ENCODE measurements at regions not wholly inside any gene's neighbourhood (a gene's known extent, or its start where the extent isn't known, plus 50 kb on each side); places are given as distances from the start of the nearest gene placed in this dataset.

DNA sequence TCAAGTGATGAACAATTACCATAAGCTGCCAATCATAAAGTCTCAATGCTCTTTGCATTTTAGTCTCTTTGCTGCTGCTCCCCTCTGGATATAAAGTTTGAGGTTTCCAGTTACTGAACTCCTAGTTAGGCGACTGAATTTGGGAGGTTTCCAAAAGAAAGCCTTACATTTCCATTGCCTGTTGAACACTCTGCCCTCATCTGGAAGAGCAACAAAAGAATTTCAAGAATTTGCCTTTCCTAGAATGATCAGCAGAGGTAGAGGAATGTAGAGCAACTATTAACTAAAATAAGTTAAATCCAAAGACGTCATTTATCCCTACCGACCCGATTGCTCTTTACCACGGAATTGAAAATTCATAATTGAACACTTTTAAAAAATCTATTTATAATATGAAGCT is 53.4 kb upstream of the PRICKLE2 start:
- TF ChIP-seq, protein P1, sequence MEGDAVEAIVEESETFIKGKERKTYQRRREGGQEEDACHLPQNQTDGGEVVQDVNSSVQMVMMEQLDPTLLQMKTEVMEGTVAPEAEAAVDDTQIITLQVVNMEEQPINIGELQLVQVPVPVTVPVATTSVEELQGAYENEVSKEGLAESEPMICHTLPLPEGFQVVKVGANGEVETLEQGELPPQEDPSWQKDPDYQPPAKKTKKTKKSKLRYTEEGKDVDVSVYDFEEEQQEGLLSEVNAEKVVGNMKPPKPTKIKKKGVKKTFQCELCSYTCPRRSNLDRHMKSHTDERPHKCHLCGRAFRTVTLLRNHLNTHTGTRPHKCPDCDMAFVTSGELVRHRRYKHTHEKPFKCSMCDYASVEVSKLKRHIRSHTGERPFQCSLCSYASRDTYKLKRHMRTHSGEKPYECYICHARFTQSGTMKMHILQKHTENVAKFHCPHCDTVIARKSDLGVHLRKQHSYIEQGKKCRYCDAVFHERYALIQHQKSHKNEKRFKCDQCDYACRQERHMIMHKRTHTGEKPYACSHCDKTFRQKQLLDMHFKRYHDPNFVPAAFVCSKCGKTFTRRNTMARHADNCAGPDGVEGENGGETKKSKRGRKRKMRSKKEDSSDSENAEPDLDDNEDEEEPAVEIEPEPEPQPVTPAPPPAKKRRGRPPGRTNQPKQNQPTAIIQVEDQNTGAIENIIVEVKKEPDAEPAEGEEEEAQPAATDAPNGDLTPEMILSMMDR (conservative IDR thresholded peaks at IDR 0.05), result no peak
- no peak overlapping the region for H3K27ac ChIP-seq

DNA sequence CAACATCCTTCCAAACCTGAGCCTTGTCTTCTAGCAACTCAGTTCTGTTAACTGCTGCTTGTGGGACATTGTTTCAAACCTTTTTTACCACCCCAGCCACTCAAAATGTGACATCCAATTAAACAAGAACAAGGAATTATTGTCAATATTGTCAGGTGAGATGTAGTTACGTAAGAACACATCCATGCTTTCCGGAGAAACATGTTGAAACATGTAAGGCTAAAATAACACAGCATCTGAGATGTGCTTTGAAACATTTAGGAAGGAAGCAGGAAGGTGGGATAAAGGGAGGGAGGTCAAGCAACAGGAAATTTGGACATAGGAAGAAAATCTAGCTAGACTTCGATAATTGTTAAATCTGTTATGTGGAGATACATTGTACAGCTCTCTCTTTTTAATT is 50.9 kb upstream of the PRICKLE2 start:
- TF ChIP-seq, protein P1 (conservative IDR thresholded peaks at IDR 0.05), result no peak
- no peak overlapping the region for H3K27ac ChIP-seq
